Right atrium auricular region (tissue), 2 donors: ENCODE measurements at regions not wholly inside any gene's neighbourhood (a gene's known extent, or its start where the extent isn't known, plus 50 kb on each side); places are given as distances from the start of the nearest gene placed in this dataset.

Experiments
- DNase-seq: peaks from one replicate; pipeline ENCODE4 v3.0.0-alpha.2; 2019; ENCODE audit warnings: low spot score
- H3K27ac ChIP-seq, 2 donors: fragments of 200-600 bp; sonication (generic); 1 replicate in 1 of 2; 2 replicates in 1 of 2; pipeline ENCODE4 v1.5.1; 2016 to 2019
- H3K27me3 ChIP-seq, 2 donors: fragments of 200-600 bp; sonication (generic); one replicate each; pipeline versions ENCODE4 v1.5.1 to v1.6.0; 2017 to 2019
- H3K36me3 ChIP-seq: fragments of 200-600 bp; sonication (generic); one replicate; pipeline ENCODE4 v1.5.1; 2016
- H3K4me1 ChIP-seq, 2 donors: fragments of 200-600 bp; sonication (generic); one replicate each; pipeline versions ENCODE4 v1.5.1 to v1.6.0; 2017 to 2019
- H3K4me3 ChIP-seq, 2 donors: fragments of 200-600 bp; sonication (generic); 1 replicate in 1 of 2; 2 replicates in 1 of 2; pipeline ENCODE4 v1.5.1; 2017 to 2019; ENCODE audit warnings: mild to moderate bottlenecking in 1 of 2, moderate library complexity in 1 of 2
- H3K9me3 ChIP-seq, 2 donors: fragments of 200-600 bp; sonication (generic); one replicate each; pipeline ENCODE4 v1.5.1; 2019
- TF ChIP-seq, protein P1 (sequence below), 2 donors: fragments of 200-600 bp; sonication (generic); IDR thresholded peaks; one replicate each; pipeline ENCODE4 v1.5.1; 2019; ENCODE audit warnings: antibody characterized with exemption in 2 of 2

DNA sequence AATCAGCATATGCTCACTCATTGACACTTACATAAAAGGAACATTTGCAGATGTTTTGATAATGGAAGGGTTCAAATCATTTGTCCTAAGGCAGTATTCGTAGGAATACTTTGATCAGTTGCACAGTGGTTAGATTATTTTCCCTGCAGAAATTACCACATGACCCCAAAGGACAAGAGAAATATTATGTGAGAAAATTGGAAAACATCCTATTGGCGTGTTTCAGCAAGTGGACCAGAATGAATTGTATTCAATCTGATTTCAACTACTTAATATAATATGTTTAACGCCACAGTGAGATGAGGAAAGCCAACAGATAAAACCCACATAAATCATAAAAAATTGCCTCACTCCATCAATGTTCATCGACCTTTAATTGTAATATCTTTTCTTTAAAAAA, 195.0 kb upstream of the MDFIC2 start:
- TF ChIP-seq, protein P1, sequence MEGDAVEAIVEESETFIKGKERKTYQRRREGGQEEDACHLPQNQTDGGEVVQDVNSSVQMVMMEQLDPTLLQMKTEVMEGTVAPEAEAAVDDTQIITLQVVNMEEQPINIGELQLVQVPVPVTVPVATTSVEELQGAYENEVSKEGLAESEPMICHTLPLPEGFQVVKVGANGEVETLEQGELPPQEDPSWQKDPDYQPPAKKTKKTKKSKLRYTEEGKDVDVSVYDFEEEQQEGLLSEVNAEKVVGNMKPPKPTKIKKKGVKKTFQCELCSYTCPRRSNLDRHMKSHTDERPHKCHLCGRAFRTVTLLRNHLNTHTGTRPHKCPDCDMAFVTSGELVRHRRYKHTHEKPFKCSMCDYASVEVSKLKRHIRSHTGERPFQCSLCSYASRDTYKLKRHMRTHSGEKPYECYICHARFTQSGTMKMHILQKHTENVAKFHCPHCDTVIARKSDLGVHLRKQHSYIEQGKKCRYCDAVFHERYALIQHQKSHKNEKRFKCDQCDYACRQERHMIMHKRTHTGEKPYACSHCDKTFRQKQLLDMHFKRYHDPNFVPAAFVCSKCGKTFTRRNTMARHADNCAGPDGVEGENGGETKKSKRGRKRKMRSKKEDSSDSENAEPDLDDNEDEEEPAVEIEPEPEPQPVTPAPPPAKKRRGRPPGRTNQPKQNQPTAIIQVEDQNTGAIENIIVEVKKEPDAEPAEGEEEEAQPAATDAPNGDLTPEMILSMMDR (IDR thresholded peaks at IDR 0.05) = no peak
- no peak for DNase-seq

DNA sequence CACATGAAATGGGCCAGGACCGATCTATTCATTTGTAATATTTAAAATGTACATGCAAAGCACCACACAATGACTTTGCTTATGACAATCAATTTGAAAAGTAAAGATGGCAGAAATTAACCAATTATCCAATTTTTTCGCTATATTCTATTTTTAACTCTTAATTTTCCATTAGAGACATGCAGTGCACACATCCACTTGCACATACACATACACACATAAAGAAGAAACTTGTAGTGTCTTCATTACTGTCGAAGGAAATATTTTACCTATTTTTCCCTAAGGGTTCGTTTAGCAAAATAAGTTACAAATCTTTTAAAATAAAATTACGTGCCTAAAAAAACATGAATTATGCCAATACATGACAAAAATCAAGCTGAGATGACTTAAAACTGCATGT, 194.3 kb upstream of the MDFIC2 start:
- H3K27me3 ChIP-seq = no peaks in the 10 kb centered on the region
- no peaks in the 10 kb centered on the region for H3K36me3 ChIP-seq
- no peaks in the 10 kb centered on the region for H3K9me3 ChIP-seq

More for the DNA sequence above, 195.0 kb upstream of the MDFIC2 start:
- Histone ChIP-seq H3K4me1 (no peaks in the 10 kb centered on the region), H3K36me3 (no peaks in the 10 kb centered on the region), H3K4me3 (no peak overlapping the region), H3K27me3 (no peaks in the 10 kb centered on the region), H3K27ac (no peak overlapping the region), H3K9me3 (no peaks in the 10 kb centered on the region)

DNA sequence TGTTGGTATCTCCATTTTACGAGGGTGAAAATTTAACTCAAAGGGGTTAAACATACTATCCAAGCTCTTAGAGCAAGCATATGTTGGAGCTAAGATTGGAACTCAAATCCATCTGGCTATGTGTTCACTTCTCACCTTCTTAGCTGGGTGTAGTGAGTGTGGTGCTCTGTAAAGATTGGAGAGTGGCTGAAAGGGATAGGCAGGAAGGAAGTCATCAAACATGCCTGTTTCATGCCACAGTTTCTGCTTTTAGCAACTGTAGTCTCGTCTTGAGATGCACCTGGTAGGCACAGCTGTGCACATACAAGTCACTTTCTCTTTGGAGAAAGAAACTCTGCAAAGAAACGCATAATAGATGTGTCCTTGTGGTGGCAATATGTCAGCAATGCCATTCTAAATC, 189.1 kb upstream of the MDFIC2 start:
- Histone ChIP-seq H3K4me3 (no peak overlapping the region), H3K27me3 (no peaks in the 10 kb centered on the region), H3K9me3 (no peaks in the 10 kb centered on the region), H3K36me3 (no peaks in the 10 kb centered on the region), H3K27ac (no peak overlapping the region), H3K4me1 (no peaks in the 10 kb centered on the region)
- no peak for DNase-seq
- TF ChIP-seq, protein P1 (IDR thresholded peaks at IDR 0.05) = no peak

More for the DNA sequence above, 194.3 kb upstream of the MDFIC2 start:
- Histone ChIP-seq H3K27ac (no peak overlapping the region), H3K4me3 (no peak overlapping the region), H3K4me1 (no peaks in the 10 kb centered on the region)
- TF ChIP-seq, protein P1 (IDR thresholded peaks at IDR 0.05) = no peak
- DNase-seq = no peak

GRCh38 chr3:70488816-70489215, 176.4 kb upstream of the MDFIC2 start:
- no peak overlapping the region for H3K27ac ChIP-seq
- no peaks in the 10 kb centered on the region for H3K9me3 ChIP-seq
- no peaks in the 10 kb centered on the region for H3K27me3 ChIP-seq
- H3K4me1 ChIP-seq = no peaks in the 10 kb centered on the region
- H3K36me3 ChIP-seq = no peaks in the 10 kb centered on the region
- DNase-seq = no peak
- H3K4me3 ChIP-seq = no peak overlapping the region
- TF ChIP-seq, protein P1 (IDR thresholded peaks at IDR 0.05) = no peak

- no peaks in the 10 kb centered on the region for H3K36me3 ChIP-seq
- no peaks in the 10 kb centered on the region for H3K9me3 ChIP-seq
- no peak overlapping the region for H3K4me3 ChIP-seq
- H3K27ac ChIP-seq = no peak overlapping the region
- no peak for DNase-seq
- TF ChIP-seq, protein P1 (IDR thresholded peaks at IDR 0.05) = no peak
- no peaks in the 10 kb centered on the region for H3K4me1 ChIP-seq
- H3K27me3 ChIP-seq = no peaks in the 10 kb centered on the region
Observed at GRCh38 chr3:70488131-70488530, 175.7 kb upstream of the MDFIC2 start.

DNA sequence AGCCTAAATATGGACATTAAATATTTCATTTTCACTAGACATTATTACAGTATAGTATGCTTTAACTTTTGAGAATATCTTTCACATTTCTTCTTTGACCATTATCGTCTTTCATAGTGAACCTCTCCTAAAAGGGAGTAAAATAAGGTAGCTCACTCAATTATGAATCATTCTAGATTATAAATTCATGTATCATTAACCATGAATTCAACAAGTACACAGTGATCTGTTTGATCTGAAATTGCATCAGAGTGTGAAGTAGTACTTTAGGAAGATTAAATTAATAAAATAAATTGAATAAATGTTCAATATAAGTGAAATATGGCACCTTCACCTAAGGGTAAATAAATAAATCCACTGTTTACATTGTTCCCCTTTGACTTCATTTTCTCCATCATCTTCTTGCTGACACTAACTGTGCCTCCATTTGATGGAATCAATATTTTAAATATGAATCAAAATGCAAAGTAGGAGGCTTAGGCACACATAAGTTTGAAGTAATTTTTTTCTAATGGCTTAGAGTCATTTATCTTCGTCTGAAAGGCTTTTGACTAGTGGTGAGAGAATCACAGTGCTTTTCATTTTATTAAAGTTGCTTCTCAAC, 174.1 kb upstream of the MDFIC2 start:
- no peaks in the 10 kb centered on the region for H3K27me3 ChIP-seq
- TF ChIP-seq, protein P1 (IDR thresholded peaks at IDR 0.05) = no peak
- no peaks in the 10 kb centered on the region for H3K36me3 ChIP-seq
- no peak overlapping the region for H3K4me3 ChIP-seq
- no peak overlapping the region for H3K27ac ChIP-seq
- no peak for DNase-seq
- no peaks in the 10 kb centered on the region for H3K4me1 ChIP-seq
- no peaks in the 10 kb centered on the region for H3K9me3 ChIP-seq
